Activated naive CD4-positive, alpha-beta T cell treated with anti-CD3 and anti-CD28 coated beads for 36 hours (primary cell): ENCODE measurements at regions not wholly inside any gene's neighbourhood (a gene's known extent, or its start where the extent isn't known, plus 50 kb on each side); places are given as distances from the start of the nearest gene placed in this dataset.

Source experiments
- CTCF ChIA-PET: fragments of 350-600 bp; sonication (Branson Sonifier 250); formaldehyde crosslinking; loops from one replicate; lab custom pipeline; 2021; ENCODE audit warnings: antibody characterized with exemption; lab: Charles Lee
- DNase-seq: peaks from one replicate; pipeline ENCODE4 v3.0.0-alpha.2; 2020
- H3K27ac Mint-ChIP-seq: one replicate; pipeline ENCODE4 v1.8.0; 2021; ENCODE audit warnings: mild to moderate bottlenecking, mixed read lengths
- H3K27me3 Mint-ChIP-seq: one replicate; pipeline ENCODE4 v1.8.0; 2021; ENCODE audit warnings: low read depth, mixed read lengths
- H3K36me3 Mint-ChIP-seq: one replicate; pipeline ENCODE4 v1.8.0; 2021; ENCODE audit warnings: low read depth, mixed read lengths
- H3K4me1 Mint-ChIP-seq: one replicate; pipeline ENCODE4 v1.8.0; 2021; ENCODE audit warnings: low read depth, mixed read lengths
- H3K4me3 Mint-ChIP-seq: one replicate; pipeline ENCODE4 v1.8.0; 2021; ENCODE audit warnings: mild to moderate bottlenecking, moderate library complexity, mixed read lengths
- H3K9me3 Mint-ChIP-seq: one replicate; pipeline ENCODE4 v1.8.0; 2021; ENCODE audit warnings: mixed read lengths
- intact Hi-C: fragments of 100-400 bp; cut with micrococcal nuclease; formaldehyde crosslinking; loops from one replicate; pipeline ENCODE4 v1.15.1; 2023

- no peaks in the 10 kb centered on the region for H3K9me3 Mint-ChIP-seq
- intact Hi-C loops: no loop called here
- H3K36me3 Mint-ChIP-seq: no peaks in the 10 kb centered on the region
- no peaks in the 10 kb centered on the region for H3K27me3 Mint-ChIP-seq
- no peak for DNase-seq
- CTCF ChIA-PET: no interaction called here
- no peaks in the 10 kb centered on the region for H3K4me1 Mint-ChIP-seq
- H3K4me3 Mint-ChIP-seq: no peak overlapping the region
- H3K27ac Mint-ChIP-seq: no peak overlapping the region
These were observed 169.9 kb upstream of the BMPER start for GRCh38 chr7:33735403-33735802.

DNA sequence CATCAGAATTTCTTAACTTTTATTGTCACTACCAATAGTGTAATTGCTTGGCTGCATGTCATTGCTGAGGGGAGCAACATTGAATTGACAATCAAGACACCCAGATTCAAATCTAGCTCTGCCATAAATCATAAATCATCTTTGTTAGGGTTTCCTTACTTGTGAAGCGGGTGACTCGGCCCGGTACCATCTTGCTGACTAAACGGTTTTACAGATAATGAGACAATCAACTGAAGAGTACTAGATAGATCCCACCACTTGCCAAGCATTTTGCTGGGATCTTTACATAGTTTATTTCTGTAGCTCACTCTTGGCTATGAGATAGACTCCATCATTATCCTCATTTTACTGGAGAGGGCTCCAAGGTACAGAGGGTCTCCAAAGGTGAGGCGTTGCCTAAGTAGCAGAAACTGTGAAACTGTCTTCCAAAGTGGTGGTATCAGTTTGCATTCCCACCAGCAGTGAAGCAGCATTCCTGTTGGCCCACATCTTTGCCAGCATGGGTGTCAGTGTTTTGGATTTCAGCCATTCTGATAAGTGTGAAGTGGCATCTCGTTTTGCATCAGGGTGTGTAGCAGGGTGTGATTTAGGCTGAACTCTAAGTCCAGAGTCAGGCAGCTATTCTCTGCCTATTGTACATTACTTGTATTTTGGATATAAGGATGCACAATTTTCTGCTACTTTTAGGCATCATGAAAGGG is 168.7 kb upstream of the BMPER start:
- no peak for DNase-seq
- Mint-ChIP-seq H3K4me1 (no peaks in the 10 kb centered on the region), H3K9me3 (no peaks in the 10 kb centered on the region), H3K27ac (no peak overlapping the region), H3K4me3 (no peak overlapping the region), H3K36me3 (no peaks in the 10 kb centered on the region), H3K27me3 (no peaks in the 10 kb centered on the region)
- CTCF ChIA-PET: no interaction called here
- intact Hi-C loops: no loop called here

GRCh38 chr7:33738260-33738935 is 166.9 kb upstream of the BMPER start:
- Mint-ChIP-seq H3K9me3 (no peaks in the 10 kb centered on the region), H3K27me3 (no peaks in the 10 kb centered on the region), H3K4me1 (no peaks in the 10 kb centered on the region), H3K36me3 (no peaks in the 10 kb centered on the region), H3K27ac (no peak overlapping the region), H3K4me3 (no peak overlapping the region)
- CTCF ChIA-PET: no interaction called here
- intact Hi-C loops: no loop called here
- DNase-seq: no peak

DNA sequence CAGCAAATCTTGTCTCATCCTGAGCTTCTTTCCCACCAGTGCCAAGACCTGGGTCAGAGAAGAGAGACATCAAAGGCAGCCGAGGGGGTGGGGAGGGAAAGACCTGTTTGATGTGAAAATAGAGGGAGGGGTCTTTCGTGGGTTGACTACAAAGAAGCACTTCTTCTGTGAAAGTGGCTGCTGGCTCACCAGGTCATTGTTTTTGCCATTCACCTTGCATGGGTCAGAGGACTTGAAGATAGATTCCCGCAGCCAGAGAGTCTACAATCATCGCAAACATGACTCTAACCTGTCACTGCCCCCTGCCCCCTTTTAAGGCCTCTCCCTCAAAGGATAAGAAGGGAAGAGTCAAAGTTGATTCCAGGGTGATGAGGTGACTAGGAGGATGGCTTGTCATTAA is 166.1 kb upstream of the BMPER start:
- intact Hi-C loops: no loop called here
- CTCF ChIA-PET: interaction anchor here (0.8 kb wide), 1 partner anchor 19 kb away, joined by 3 read pairs; no protein-coding TSS in a partner anchor
- H3K27ac Mint-ChIP-seq: no peak overlapping the region
- DNase-seq: no peak
- H3K36me3 Mint-ChIP-seq: no peaks in the 10 kb centered on the region
- no peaks in the 10 kb centered on the region for H3K4me1 Mint-ChIP-seq
- no peaks in the 10 kb centered on the region for H3K9me3 Mint-ChIP-seq
- no peaks in the 10 kb centered on the region for H3K27me3 Mint-ChIP-seq
- H3K4me3 Mint-ChIP-seq: no peak overlapping the region

DNA sequence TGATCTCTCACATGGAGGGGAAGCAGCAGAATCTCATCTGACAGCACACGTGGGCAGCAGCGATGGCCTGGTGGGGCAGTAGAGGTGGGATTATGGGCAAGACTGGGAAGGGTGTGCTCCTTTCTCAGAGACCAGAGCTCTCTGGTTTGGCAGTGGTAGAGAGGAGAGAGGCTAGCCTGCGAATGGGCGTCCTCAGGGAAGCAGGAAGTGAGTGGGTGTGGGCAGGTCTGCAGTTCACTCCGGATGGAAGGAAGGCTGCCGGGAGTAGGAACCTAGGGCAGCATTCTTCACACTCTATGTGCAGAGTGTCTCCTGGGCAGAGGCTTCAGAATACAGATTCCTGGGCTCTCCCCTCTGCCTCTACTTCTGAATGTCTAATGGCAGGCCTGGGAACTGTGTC is 162.8 kb upstream of the BMPER start:
- no peak for DNase-seq
- H3K9me3 Mint-ChIP-seq: no peaks in the 10 kb centered on the region
- intact Hi-C loops: loop anchor here (5.0 kb wide), 2 partner anchors 320 to 500 kb away; no protein-coding TSS in a partner anchor
- H3K36me3 Mint-ChIP-seq: no peaks in the 10 kb centered on the region
- no peak overlapping the region for H3K4me3 Mint-ChIP-seq
- H3K27me3 Mint-ChIP-seq: no peaks in the 10 kb centered on the region
- H3K27ac Mint-ChIP-seq: no peak overlapping the region
- no peaks in the 10 kb centered on the region for H3K4me1 Mint-ChIP-seq
- CTCF ChIA-PET: no interaction called here

- H3K4me3 Mint-ChIP-seq: no peak overlapping the region
- CTCF ChIA-PET: no interaction called here
- H3K27ac Mint-ChIP-seq: no peak overlapping the region
- no peaks in the 10 kb centered on the region for H3K27me3 Mint-ChIP-seq
- no peak for DNase-seq
- H3K4me1 Mint-ChIP-seq: no peaks in the 10 kb centered on the region
- intact Hi-C loops: loop anchor here (5.0 kb wide), 2 partner anchors 321 to 501 kb away; no protein-coding TSS in a partner anchor
- no peaks in the 10 kb centered on the region for H3K9me3 Mint-ChIP-seq
- no peaks in the 10 kb centered on the region for H3K36me3 Mint-ChIP-seq
These were observed 162.2 kb upstream of the BMPER start for GRCh38 chr7:33742999-33743587.

- Mint-ChIP-seq H3K4me1 (no peaks in the 10 kb centered on the region), H3K4me3 (no peak overlapping the region), H3K9me3 (no peaks in the 10 kb centered on the region), H3K27me3 (no peaks in the 10 kb centered on the region), H3K36me3 (no peaks in the 10 kb centered on the region), H3K27ac (no peak overlapping the region)
- CTCF ChIA-PET: no interaction called here
- intact Hi-C loops: loop anchor here (5.0 kb wide), 2 partner anchors 321 to 501 kb away; no protein-coding TSS in a partner anchor
- DNase-seq: no peak
These were observed 161.7 kb upstream of the BMPER start for GRCh38 chr7:33743594-33743993.

DNA sequence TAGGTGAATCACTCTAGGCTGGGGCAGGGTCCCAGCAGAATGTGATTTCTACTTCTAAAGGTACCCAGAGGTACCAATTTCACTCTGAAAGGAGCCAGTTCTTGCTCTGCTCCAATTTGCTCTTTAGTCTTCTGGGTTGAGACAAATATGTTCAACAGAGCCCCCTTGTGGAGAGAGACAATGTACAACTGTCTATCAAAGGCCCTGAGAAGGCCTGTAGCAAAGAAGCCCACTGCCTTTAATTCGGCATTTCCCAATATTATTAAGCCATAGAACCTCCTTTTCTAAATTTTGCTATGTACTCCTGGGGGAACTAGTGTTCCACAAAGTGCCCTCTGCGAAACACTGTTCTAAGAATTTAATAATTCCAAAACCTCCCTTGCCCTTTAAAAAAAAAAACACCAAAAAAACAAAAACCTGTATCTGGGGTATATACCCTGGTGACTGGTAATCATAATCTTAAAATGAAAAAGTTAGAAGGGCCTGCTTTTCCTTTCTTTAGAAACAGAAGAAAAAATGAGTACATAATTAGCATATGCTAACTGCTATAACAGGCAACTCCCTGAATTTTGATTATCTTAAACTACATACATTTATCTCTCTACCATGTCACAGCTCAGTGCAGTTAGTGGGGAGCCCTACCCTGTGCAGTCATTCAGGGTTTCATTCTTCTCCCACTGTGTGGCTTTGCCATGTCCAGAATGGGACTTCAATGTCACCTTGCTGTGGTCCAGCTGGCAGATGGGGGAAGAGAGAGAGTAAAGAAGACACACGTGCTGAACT is 160.9 kb upstream of the BMPER start:
- intact Hi-C loops: loop anchor here (2.0 to 5.0 kb wide), 3 partner anchors 322 to 560 kb away; no protein-coding TSS in a partner anchor
- H3K9me3 Mint-ChIP-seq: no peaks in the 10 kb centered on the region
- H3K27ac Mint-ChIP-seq: no peak overlapping the region
- no peaks in the 10 kb centered on the region for H3K27me3 Mint-ChIP-seq
- H3K4me3 Mint-ChIP-seq: no peak overlapping the region
- H3K36me3 Mint-ChIP-seq: no peaks in the 10 kb centered on the region
- no peaks in the 10 kb centered on the region for H3K4me1 Mint-ChIP-seq
- CTCF ChIA-PET: no interaction called here
- DNase-seq: no peak

DNA sequence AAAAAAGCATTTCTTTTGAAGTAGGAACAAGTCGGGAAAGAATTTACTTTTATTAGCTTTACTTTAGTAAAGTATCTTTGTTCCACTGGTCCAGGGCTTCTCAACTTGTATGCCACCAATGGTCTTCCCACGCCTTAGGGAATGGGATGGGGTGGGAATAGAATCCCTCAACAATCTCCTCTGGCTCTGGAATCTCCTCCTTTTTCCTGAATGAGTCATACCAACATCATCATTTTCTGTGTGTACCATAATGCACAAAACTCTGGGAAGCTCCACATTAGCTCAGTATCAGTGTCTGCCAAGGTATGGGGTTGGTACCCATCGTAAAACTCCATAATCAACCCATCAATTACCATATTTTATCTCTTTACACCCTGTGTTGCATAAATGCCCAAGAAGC is 159.4 kb upstream of the BMPER start:
- DNase-seq: no peak
- intact Hi-C loops: loop anchor here (2.0 kb wide), 1 partner anchor 561 kb away; no protein-coding TSS in a partner anchor
- H3K27ac Mint-ChIP-seq: no peak overlapping the region
- no peaks in the 10 kb centered on the region for H3K36me3 Mint-ChIP-seq
- no peak overlapping the region for H3K4me3 Mint-ChIP-seq
- no peaks in the 10 kb centered on the region for H3K4me1 Mint-ChIP-seq
- CTCF ChIA-PET: interaction anchor here (0.6 kb wide), 1 partner anchor 286 kb away, joined by 5 read pairs; no protein-coding TSS in a partner anchor
- H3K27me3 Mint-ChIP-seq: no peaks in the 10 kb centered on the region
- H3K9me3 Mint-ChIP-seq: no peaks in the 10 kb centered on the region

- no peaks in the 10 kb centered on the region for H3K9me3 Mint-ChIP-seq
- H3K27ac Mint-ChIP-seq: no peak overlapping the region
- H3K4me3 Mint-ChIP-seq: no peak overlapping the region
- CTCF ChIA-PET: interaction anchor here (0.7 kb wide), 1 partner anchor 158 kb away, joined by 4 read pairs; no protein-coding TSS in a partner anchor
- H3K36me3 Mint-ChIP-seq: no peaks in the 10 kb centered on the region
- DNase-seq: no peak
- intact Hi-C loops: no loop called here
- H3K27me3 Mint-ChIP-seq: no peaks in the 10 kb centered on the region
- no peaks in the 10 kb centered on the region for H3K4me1 Mint-ChIP-seq
These were observed 156.5 kb upstream of the BMPER start for GRCh38 chr7:33748793-33749192.

DNA sequence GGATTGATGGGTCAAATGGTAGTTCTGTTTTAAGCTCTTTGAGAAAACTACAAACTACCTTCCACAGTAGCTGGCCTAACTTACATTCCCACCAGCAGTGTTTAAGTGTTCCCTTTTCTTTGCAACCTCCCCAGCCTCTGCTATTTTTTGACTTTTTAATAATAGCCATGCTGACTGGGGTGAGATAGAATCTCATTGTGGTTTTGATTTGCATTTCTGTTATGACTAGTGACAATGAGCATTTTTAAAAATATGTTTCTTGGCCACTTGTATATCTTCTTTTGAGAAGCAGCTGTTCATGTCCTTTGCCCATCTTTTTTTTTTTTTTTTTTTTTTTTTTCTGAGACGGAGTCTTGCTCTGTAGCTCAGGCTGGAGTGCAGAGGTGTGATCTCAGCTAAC is 155.2 kb upstream of the BMPER start:
- Mint-ChIP-seq H3K36me3 (no peaks in the 10 kb centered on the region), H3K27me3 (no peaks in the 10 kb centered on the region), H3K9me3 (no peaks in the 10 kb centered on the region), H3K27ac (no peak overlapping the region), H3K4me3 (no peak overlapping the region), H3K4me1 (no peaks in the 10 kb centered on the region)
- CTCF ChIA-PET: interaction anchor here (0.8 kb wide), 1 partner anchor 8 kb away, joined by 5 read pairs; no protein-coding TSS in a partner anchor
- DNase-seq: no peak
- intact Hi-C loops: no loop called here

DNA sequence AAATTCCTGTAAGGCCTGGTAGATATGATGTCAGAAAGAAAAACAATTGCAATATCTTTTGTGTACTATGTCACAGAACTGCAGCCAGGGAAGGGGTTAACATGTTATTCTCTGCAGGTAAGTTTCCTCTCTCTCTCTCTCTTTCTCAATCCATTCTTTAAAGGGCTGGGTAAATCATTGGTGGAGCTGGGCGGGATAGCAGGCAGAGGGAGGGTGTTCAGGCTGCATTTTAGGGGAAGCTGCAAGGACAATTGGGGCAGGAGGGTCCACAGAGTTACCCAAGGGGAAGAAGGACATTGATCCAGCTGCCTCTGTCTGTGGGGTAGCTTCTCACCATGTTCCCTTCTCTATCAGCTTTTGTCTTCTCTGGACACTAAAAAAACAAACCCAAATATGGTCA is 153.9 kb upstream of the BMPER start:
- Mint-ChIP-seq H3K36me3 (no peaks in the 10 kb centered on the region), H3K27me3 (no peaks in the 10 kb centered on the region), H3K4me3 (no peak overlapping the region), H3K9me3 (no peaks in the 10 kb centered on the region), H3K4me1 (no peaks in the 10 kb centered on the region), H3K27ac (no peak overlapping the region)
- CTCF ChIA-PET: interaction anchor here (0.6 kb wide), 2 partner anchors 49 to 1881 kb away, joined by 3 read pairs; no protein-coding TSS in a partner anchor
- DNase-seq: no peak
- intact Hi-C loops: no loop called here
